C4-2B (cell line): ENCODE measurements at regions not wholly inside any gene's neighbourhood (a gene's known extent, or its start where the extent isn't known, plus 50 kb on each side); places are given as distances from the start of the nearest gene placed in this dataset.
"Not testable (repeated sequence)": the region's sequence is repeated elsewhere in the genome, so short reads cannot be mapped to it uniquely, and the experiment has no call there.

Source experiments
- H3K27ac ChIP-seq: fragments of 450-650 bp; 2 replicates; pipeline ENCODE4 v1.5.1; 2017
- CTCF ChIP-seq: fragments of 450-650 bp; conservative IDR thresholded peaks from 2 replicates; pipeline ENCODE4 v1.5.1; 2017; ENCODE audit warnings: mild to moderate bottlenecking
- ZFX ChIP-seq: fragments of 450-650 bp; IDR thresholded peaks from 2 replicates; pipeline ENCODE4 v1.6.1; 2017

- H3K27ac ChIP-seq = no peak overlapping the region
- TF ChIP-seq ZFX (no peak), CTCF (no peak)
Measured at GRCh38 chr11:87903345-87903744, 271.9 kb downstream of the RAB38 start.

GRCh38 chr11:87901341-87901740, 273.9 kb downstream of the RAB38 start:
- TF ChIP-seq ZFX (no peak), CTCF (no peak)

GRCh38 chr11:87897921-87898320, 277.3 kb downstream of the RAB38 start:
- TF ChIP-seq CTCF = no peak
- no peak for TF ChIP-seq ZFX
- H3K27ac ChIP-seq = no peak overlapping the region

More at GRCh38 chr11:87901341-87901740, 273.9 kb downstream of the RAB38 start:
- H3K27ac ChIP-seq = no peak overlapping the region

- no peak overlapping the region for H3K27ac ChIP-seq
- TF ChIP-seq CTCF = no peak
- TF ChIP-seq ZFX = no peak
Measured at GRCh38 chr11:87897071-87897470, 278.2 kb downstream of the RAB38 start.

- no peak for TF ChIP-seq ZFX
- TF ChIP-seq CTCF = no peak
- H3K27ac ChIP-seq = no peak overlapping the region
Measured at GRCh38 chr11:87894961-87895360, 280.3 kb downstream of the RAB38 start.

GRCh38 chr11:87892291-87892690, 283.0 kb downstream of the RAB38 start:
- no peak for TF ChIP-seq ZFX
- TF ChIP-seq CTCF = no peak
- no peak overlapping the region for H3K27ac ChIP-seq

- TF ChIP-seq CTCF = no peak
- TF ChIP-seq ZFX = no peak
- H3K27ac ChIP-seq = no peak overlapping the region
Measured at GRCh38 chr11:87889126-87889525, 286.1 kb downstream of the RAB38 start.

- H3K27ac ChIP-seq = not testable (repeated sequence)
Measured at GRCh38 chr11:87885084-87885483, 290.2 kb downstream of the RAB38 start.
